HG03354 (cell line): ENCODE measurements at regions not wholly inside any gene's neighbourhood (a gene's known extent, or its start where the extent isn't known, plus 50 kb on each side); places are given as distances from the start of the nearest gene placed in this dataset.
"Not testable (repeated sequence)": the region's sequence is repeated elsewhere in the genome, so short reads cannot be mapped to it uniquely, and the experiment has no call there.

Source experiments
- ATAC-seq: cut with Tn5 transposase; IDR thresholded peaks from one replicate; pipeline ENCODE4 v1.9.1; 2021; ENCODE audit warnings: mild to moderate bottlenecking; ENCODE audit not compliant: unreplicated experiment, poor library complexity, severe bottlenecking

GRCh38 chr3:130151555-130151954, 69.9 kb downstream of the ALG1L2 start:
- not testable (repeated sequence) for ATAC-seq

DNA sequence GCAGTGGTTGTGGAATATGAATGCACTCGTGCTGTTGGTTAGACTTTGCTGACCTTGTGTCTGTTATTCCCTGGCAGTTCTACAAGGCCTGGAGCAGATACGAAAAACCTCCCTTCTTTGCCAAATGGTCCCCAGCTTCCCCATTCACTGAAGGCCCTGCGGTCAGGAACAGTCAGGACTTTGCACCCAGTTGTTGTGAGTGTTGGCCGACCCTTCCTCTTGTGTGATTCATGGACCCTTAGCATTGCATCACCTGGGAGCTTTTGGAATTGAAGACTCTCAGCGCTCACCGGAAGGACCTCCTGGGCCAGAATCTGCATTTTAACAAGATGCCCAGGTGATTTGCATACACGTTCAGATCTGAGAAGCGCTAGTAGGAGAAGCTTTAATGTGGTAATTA, 71.6 kb downstream of the ALG1L2 start:
- not testable (repeated sequence) for ATAC-seq

DNA sequence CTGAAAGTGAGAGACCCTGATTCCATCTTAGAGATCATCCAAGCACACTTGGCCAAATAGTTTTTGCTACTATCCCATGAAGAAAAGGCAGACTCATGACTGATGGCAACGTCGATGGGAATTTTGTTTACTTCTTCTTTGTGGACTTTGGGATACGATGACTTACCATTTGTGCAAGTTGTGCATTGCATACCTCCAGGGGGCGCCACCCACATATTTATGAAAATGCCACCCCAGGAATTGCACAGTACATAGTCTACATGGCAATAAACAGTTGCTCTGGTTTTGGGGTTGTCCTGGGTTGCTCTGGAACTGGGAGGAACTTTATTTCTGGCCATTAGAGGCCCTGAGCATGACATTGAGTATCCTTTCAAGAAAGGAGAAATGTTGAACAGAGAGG, 73.8 kb downstream of the ALG1L2 start:
- not testable (repeated sequence) for ATAC-seq

GRCh38 chr3:130166856-130167255, 85.2 kb downstream of the ALG1L2 start:
- ATAC-seq, result not testable (repeated sequence)

GRCh38 chr3:130175195-130175594, 93.6 kb downstream of the ALG1L2 start:
- ATAC-seq, result not testable (repeated sequence)

DNA sequence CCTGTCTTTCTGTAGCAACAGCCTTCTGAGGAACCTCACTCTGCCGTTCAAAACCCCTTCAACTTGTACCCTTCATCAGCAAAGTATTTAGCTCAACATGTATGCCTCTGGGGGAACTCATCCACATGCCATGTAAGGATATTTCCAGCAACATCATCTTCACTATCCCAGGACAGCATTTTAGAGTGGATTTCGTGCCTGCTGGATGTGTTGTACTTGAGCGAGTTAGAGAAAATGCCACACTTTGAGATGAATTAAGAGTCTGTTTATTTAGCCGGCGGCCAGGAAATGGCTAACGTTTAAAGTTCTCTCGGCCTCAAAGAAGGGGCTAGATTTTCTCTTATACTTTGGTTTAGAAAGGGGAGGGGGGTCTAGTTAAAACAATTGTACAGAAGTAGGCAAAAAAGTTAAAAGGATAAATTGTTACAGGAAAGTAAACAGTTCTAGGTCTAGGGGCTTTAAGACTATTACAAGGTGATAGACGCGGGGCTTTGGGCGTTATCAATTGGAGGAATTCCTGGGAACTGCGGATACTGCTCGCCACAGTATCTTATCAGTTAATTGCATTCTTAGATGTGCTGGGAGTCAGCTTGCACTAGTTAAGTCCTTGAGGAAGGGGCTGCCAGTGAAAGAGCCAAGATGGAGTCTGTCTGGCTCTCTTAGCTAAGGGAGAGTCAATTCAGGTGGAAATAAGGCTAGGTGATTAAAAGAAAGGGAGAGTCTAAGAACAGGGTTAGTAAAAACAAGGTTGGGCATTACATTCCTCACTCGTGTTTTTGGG, 95.0 kb downstream of the ALG1L2 start:
- not testable (repeated sequence) for ATAC-seq

GRCh38 chr3:130178835-130179234, 97.2 kb downstream of the ALG1L2 start:
- ATAC-seq, result not testable (repeated sequence)

GRCh38 chr3:130179353-130179970, 97.8 kb downstream of the ALG1L2 start:
- ATAC-seq, result not testable (repeated sequence)

DNA sequence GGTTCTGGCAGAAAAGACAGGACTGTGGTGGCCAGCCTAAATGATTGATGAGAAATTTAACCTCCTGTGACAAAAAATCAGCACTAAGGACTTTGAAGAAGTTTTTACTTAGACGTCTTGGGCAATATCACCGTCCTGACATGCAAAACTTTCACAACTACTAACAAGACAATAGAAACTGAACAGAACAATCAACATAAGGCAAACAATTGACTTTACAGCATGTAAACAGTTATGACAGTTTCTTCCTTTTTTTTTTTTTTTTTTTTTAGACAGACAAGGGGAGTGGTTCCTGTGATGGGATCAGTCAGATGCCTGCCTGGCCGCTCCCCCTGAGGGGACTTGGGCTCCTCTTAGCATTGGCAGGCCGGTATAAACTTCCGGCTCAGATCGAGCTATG, 100.8 kb downstream of the ALG1L2 start:
- not testable (repeated sequence) for ATAC-seq

- not testable (repeated sequence) for ATAC-seq
Measured at GRCh38 chr3:130183689-130184088, 102.1 kb downstream of the ALG1L2 start.

DNA sequence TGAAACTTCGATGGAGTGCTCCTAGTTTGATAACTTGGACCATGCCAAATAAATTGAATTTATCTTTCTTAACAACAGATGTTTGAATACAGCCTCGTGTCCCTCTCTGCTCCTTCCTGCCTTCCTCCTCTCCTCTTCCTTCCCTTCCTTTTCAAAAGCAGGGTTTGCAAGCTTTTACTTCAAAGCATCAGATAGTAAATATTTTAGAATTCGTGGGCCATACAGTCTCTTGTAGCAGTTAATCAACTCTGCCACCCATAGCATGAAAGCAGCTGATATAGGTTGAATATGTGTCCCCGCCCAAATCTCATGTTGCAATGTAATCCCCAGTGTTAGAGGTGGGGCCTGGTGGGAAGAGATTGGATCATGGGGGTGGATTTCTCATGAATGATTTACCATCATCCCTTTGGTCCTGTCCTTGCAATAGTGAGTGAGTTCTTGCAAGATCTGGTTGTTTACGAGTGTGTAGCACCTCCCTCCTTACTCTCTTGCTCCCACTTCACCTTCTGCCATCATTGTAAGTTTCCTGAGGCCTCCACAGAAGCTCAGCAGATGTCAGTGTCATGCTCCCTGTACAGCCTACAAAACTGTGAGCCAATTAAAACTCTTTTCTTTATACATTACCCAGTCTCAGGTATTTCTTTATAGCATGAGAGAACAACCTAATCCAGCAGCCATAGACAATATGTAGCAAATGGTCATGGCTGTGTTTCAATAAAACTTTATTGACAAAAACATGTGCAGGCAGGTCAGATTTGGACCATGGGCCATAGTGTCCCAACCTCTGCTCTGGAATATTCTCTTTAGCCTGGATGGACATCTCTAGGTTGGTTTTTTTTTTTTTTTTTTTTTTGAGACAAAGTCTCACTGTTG, 102.8 kb downstream of the ALG1L2 start:
- ATAC-seq, result not testable (repeated sequence)

DNA sequence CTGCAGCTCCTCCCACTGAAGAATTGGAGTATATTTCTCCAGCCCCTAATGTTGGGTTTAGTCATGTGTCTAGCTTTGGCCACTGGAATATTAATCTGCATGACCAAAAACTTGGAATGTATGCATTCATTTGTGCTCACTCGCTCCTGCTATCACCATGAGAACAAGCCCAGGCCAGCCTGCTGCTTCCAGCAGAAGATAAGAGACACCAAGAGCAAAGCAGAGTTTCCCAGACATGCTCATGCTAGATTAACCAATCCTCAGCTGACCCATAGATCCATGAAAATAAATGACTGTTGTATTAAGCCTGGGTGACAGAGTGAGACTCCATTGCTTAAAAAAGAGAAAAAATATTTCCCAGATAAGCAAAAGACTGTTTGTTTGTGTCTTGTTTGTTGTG, 119.6 kb downstream of the ALG1L2 start:
- not testable (repeated sequence) for ATAC-seq

DNA sequence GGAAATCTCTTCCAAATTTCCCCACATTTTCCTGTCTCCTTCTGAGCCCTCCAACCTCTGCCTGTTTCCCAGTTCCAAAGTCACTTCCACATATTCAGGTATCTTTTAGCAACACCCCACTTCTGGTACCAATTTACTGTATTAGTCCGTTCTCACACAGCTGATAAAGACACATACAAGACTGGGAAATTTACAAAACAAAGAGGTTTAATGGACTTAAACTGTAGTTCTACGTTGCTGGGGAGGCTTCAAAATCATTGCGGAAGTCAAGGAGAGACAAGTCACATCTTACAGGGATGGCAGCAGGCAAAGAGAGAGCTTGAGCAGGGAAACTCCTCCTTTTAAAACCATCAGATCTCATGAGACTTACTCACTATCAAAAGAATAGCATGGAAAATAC, 122.0 kb downstream of the ALG1L2 start:
- ATAC-seq, result not testable (repeated sequence)

DNA sequence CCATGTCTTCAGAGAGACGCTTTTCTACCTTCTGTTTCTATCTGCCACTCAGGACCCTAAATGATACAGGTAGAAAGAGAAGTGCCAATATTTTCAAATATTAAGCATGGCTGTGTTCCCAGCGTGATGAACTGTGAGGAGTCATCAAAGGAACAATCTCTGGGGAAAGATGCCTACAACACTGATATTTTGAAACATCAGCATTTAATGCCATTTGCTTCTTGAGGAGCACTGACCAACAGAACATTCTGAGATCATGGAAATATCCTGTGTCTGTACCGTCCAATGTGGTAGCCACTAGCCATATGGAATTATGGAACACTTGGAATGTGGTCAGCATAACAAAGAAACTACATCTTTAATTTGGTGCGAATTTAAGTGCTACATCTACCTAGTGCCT, 117.9 kb upstream of the COL6A5 start:
- ATAC-seq, result no peak

DNA sequence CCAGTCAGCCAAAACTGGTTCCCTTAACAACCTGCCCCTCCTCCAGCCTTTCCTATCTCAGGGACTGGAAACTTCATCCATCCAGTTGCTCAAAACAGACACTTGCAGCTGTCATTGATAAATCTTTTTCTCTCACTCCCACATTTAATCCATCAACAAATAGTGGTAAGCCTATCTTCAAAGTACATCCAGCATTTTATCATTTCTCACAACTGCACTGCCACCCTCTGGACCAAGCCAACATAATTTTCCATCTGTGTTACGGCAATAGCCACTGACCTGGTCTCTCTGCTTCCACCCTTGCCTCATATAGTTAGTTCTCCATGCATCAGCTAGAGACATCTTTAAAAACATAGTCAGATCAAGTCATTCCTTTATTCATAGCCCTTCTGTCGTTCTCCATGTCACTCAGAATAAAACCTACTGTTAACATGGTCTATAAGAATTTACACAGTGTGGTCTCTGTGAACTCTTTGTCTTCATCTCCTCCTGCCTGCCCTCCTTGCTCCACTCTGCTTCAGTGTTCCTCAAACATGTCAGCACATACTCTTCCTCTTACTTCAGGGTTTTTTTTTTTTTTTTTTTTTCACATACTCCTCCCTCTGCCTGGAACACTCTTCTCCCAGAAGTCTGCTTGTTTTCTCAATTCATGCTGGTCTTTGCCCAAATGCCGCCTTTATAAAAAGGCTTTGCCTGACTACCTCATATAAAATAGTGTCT, 102.5 kb upstream of the COL6A5 start:
- no peak for ATAC-seq

GRCh38 chr3:130243808-130244207, 101.7 kb upstream of the COL6A5 start:
- ATAC-seq, result no peak

GRCh38 chr3:130250982-130251381, 94.5 kb upstream of the COL6A5 start:
- ATAC-seq, result no peak

GRCh38 chr3:130255442-130255841, 90.0 kb upstream of the COL6A5 start:
- ATAC-seq, result no peak

- ATAC-seq, result no peak
Measured at GRCh38 chr3:130256821-130257340, 88.6 kb upstream of the COL6A5 start.
